GM12892 (cell line): ENCODE measurements at regions not wholly inside any gene's neighbourhood (a gene's known extent, or its start where the extent isn't known, plus 50 kb on each side); places are given as distances from the start of the nearest gene placed in this dataset.

Experiments
- POLR2A ChIP-seq: IDR thresholded peaks from 2 replicates; pipeline ENCODE4 v1.6.1; 2011; ENCODE audit warnings: low read depth, low read length, control low read depth
- TAF1 ChIP-seq: IDR thresholded peaks from 2 replicates; pipeline ENCODE4 v1.6.1; 2011; ENCODE audit warnings: low read depth, mild to moderate bottlenecking, control low read depth, low read length, borderline replicate concordance

GRCh38 chr11:110838808-110839207, 126.6 kb upstream of the ARHGAP20 start:
- TF ChIP-seq POLR2A (no peak), TAF1 (no peak)
